GM06990 (cell line): ENCODE measurements at regions not wholly inside any gene's neighbourhood (a gene's known extent, or its start where the extent isn't known, plus 50 kb on each side); places are given as distances from the start of the nearest gene placed in this dataset.

Source experiments
- DNase-seq: peaks from one replicate; pipeline ENCODE4 v3.0.0-alpha.2; 2011; ENCODE audit not compliant: insufficient read length; ENCODE audit errors: extremely low read depth
- H3K27me3 ChIP-seq: replicated peaks from 2 replicates; pipeline ENCODE4 v1.6.0; 2011; ENCODE audit warnings: low read length; ENCODE audit not compliant: control insufficient read depth, insufficient read depth
- H3K36me3 ChIP-seq: 2 replicates; pipeline ENCODE4 v1.5.1; 2011; ENCODE audit warnings: low read length; ENCODE audit not compliant: control insufficient read depth, insufficient read depth
- H3K4me3 ChIP-seq: replicated peaks from 2 replicates; pipeline ENCODE4 v1.5.1; 2011; ENCODE audit warnings: low read depth, mild to moderate bottlenecking, control low read depth, low read length
- TF ChIP-seq, protein P1 (sequence below): IDR thresholded peaks from 2 replicates; pipeline ENCODE4 v1.5.1; 2011; ENCODE audit warnings: low read length, control low read depth, mild to moderate bottlenecking, inconsistent platforms; ENCODE audit not compliant: insufficient read depth, poor library complexity, severe bottlenecking

DNA sequence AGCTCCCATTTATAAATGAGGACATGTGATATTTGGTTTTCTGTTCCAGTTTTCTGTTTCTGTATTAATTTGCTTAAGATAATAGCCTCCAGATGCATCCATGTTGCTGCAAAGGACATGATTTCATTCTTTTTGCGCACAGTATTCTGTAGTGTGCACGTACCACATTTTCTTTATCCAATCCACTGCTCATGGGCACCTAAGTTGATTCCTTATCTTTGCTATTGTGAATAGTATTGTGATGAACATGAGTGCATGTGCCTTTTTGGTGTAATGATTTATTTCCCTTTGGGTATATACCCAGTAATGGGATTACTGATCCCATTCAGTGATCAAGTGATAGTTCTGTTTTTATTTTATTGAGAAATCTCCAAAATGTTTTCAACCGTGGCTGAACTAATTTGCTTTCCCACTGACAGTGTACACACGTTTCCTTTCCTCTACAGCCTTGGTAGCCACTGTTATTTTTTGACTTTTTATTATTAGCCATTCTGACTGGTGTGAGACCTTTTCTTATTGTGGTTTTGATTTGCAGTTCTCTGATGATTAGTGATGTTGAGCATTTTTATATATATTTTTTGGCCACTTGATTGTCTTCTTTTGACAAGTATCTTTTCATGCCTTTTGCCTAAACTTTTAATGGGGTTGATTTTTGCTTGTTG lies 226.0 kb upstream of the ANO3 start:
- TF ChIP-seq, protein P1, sequence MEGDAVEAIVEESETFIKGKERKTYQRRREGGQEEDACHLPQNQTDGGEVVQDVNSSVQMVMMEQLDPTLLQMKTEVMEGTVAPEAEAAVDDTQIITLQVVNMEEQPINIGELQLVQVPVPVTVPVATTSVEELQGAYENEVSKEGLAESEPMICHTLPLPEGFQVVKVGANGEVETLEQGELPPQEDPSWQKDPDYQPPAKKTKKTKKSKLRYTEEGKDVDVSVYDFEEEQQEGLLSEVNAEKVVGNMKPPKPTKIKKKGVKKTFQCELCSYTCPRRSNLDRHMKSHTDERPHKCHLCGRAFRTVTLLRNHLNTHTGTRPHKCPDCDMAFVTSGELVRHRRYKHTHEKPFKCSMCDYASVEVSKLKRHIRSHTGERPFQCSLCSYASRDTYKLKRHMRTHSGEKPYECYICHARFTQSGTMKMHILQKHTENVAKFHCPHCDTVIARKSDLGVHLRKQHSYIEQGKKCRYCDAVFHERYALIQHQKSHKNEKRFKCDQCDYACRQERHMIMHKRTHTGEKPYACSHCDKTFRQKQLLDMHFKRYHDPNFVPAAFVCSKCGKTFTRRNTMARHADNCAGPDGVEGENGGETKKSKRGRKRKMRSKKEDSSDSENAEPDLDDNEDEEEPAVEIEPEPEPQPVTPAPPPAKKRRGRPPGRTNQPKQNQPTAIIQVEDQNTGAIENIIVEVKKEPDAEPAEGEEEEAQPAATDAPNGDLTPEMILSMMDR: no peak
- no peak for DNase-seq
- H3K27me3 ChIP-seq: no peaks in the 10 kb centered on the region
- H3K4me3 ChIP-seq: no peak overlapping the region
- H3K36me3 ChIP-seq: no peaks in the 10 kb centered on the region

DNA sequence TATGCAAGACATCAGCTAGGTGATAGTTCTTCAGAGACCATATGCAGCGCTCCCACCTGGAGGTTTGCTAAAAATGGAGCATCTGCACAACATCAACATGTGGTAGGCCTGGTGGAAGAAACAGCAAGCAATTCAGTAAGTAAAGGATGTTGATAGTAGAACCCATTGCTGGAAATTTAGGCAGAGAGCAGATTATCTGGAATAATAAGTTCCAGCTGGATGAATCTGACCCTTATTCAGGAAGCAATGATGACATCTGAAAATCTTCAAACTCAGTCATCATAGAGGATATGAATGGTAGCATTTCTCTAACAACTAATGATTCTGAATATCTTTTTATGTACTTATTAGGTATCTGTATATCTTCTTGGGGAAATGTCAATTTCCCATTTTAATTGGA lies 225.2 kb upstream of the ANO3 start:
- DNase-seq: no peak
- no peaks in the 10 kb centered on the region for H3K36me3 ChIP-seq
- TF ChIP-seq, protein P1: no peak
- no peaks in the 10 kb centered on the region for H3K27me3 ChIP-seq
- no peak overlapping the region for H3K4me3 ChIP-seq

- DNase-seq: no peak
- no peaks in the 10 kb centered on the region for H3K27me3 ChIP-seq
- no peak overlapping the region for H3K4me3 ChIP-seq
- no peaks in the 10 kb centered on the region for H3K36me3 ChIP-seq
- TF ChIP-seq, protein P1: no peak
These were observed 222.1 kb upstream of the ANO3 start for GRCh38 chr11:26109658-26110368.

DNA sequence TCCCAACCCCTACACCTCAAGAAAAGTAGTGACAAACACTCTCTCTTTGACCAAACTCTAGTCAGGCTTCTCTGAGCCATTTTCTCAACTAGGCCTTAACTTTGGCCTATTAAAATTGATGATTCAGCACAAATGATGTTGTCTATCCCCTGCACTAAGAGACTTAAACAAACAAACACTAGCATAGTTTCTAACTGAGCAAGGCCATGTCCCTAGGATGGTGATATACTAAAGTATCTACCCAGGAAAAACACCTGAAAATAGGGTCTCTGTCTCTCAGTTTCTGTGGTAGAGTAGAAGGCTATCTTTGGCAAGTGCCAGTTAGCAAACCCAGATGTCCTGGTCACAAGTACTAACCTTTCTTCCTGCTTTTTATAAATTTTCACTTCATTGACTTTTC lies 219.7 kb upstream of the ANO3 start:
- Histone ChIP-seq H3K36me3 (no peaks in the 10 kb centered on the region), H3K27me3 (no peaks in the 10 kb centered on the region), H3K4me3 (no peak overlapping the region)
- no peak for DNase-seq
- TF ChIP-seq, protein P1: no peak

GRCh38 chr11:26121466-26121865 lies 210.5 kb upstream of the ANO3 start:
- no peak for DNase-seq
- H3K4me3 ChIP-seq: no peak overlapping the region
- TF ChIP-seq, protein P1: no peak
- H3K36me3 ChIP-seq: no peaks in the 10 kb centered on the region
- H3K27me3 ChIP-seq: no peaks in the 10 kb centered on the region
